ENCODE measurements at regions not wholly inside any gene's neighbourhood (a gene's known extent, or its start where the extent isn't known, plus 50 kb on each side); places are given as distances from the start of the nearest gene placed in this dataset.

DNA sequence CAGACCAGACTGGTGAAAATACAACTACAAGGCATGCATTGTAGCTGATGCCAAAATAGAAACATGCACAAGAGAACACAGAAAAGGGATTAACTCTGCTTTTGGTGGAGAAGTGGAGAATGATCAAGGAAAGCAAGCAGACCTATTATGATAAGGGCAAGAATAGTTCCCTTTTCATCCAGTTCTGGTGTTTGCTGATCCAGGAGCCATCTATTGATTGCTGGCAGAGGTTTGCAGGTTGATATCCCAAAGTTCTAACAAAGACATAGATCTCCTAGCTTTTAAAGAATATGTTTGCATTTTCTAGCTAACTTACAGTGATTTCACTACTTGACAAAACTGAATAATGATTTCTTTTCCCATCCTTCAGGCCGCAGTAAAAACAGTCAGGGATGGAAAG lies 166.2 kb upstream of the CDKN3 start:
- TF ChIP-seq, protein P1, sequence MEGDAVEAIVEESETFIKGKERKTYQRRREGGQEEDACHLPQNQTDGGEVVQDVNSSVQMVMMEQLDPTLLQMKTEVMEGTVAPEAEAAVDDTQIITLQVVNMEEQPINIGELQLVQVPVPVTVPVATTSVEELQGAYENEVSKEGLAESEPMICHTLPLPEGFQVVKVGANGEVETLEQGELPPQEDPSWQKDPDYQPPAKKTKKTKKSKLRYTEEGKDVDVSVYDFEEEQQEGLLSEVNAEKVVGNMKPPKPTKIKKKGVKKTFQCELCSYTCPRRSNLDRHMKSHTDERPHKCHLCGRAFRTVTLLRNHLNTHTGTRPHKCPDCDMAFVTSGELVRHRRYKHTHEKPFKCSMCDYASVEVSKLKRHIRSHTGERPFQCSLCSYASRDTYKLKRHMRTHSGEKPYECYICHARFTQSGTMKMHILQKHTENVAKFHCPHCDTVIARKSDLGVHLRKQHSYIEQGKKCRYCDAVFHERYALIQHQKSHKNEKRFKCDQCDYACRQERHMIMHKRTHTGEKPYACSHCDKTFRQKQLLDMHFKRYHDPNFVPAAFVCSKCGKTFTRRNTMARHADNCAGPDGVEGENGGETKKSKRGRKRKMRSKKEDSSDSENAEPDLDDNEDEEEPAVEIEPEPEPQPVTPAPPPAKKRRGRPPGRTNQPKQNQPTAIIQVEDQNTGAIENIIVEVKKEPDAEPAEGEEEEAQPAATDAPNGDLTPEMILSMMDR (IDR thresholded peaks at IDR 0.05): no peak
- TF ChIP-seq POLR2AphosphoS5 (IDR thresholded peaks at IDR 0.05): no peak
